Mesodermal cell (in vitro differentiated cells): ENCODE measurements at regions not wholly inside any gene's neighbourhood (a gene's known extent, or its start where the extent isn't known, plus 50 kb on each side); places are given as distances from the start of the nearest gene placed in this dataset.

ENCODE experiments used
- H3K27ac ChIP-seq: 2 replicates; pipeline ENCODE4 v1.7.0; 2013; ENCODE audit warnings: mild to moderate bottlenecking, low read depth, low read length, moderate library complexity; ENCODE audit not compliant: severe bottlenecking
- H3K36me3 ChIP-seq: 2 replicates; pipeline ENCODE4 v1.7.1; 2013; ENCODE audit warnings: mild to moderate bottlenecking, low read length, moderate library complexity; ENCODE audit not compliant: control insufficient read depth, insufficient read depth
- H3K4me1 ChIP-seq: one replicate; pipeline ENCODE4 v1.7.1; 2013; ENCODE audit warnings: mild to moderate bottlenecking, low read length; ENCODE audit not compliant: insufficient read depth, control insufficient read depth, poor library complexity, severe bottlenecking
- H3K4me3 ChIP-seq: 2 replicates; pipeline ENCODE4 v1.7.0; 2013; ENCODE audit warnings: low read length, control low read depth, mild to moderate bottlenecking; ENCODE audit not compliant: insufficient read depth, poor library complexity, severe bottlenecking; ENCODE audit errors: extremely low read depth
- H3K9me3 ChIP-seq: 2 replicates; pipeline ENCODE4 v1.7.1; 2013; ENCODE audit warnings: mild to moderate bottlenecking, low read length, moderate library complexity; ENCODE audit not compliant: control insufficient read depth
- WGBS, 2 experiments: methylation state at CpG; one replicate each; pipeline ENCODE4 v1.1.5; 2013; ENCODE audit warnings: missing lambda C conversion rate in 2 of 2; ENCODE audit not compliant: insufficient coverage in 2 of 2; 5-methylcytosine and 5-hydroxymethylcytosine counted together

DNA sequence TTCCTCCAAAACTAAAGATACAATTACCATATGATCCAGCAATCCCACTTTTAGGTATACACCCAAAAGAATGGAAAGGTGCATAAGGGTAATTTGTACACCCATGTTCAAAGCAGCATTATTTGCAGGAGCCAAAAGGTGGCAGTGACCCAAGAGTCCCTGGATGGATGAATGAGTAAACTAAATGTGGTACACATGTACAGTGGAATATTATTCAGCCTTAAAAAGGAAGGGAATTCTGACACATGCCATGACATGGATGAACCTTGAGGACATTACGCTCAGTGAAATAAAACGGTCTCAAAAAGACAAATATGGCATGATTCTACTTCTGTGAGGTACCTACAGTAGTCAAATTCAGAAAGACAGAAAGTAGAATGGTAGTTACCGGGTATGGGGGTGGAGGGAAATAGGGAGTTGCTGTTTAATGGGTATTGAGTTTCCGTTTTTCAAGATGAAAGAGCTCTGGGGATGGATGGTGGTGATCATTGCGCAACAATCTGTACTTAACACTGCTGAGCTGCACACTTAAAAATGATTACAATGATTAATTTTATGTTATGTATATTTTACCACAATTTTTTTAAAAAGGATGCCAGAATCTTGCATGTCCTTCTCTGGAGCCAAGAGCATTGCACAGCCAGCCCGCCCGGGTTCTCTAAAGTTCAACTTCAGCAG, 518.9 kb upstream of the JARID2 start:
- WGBS, 2 experiments, result 92 to 96% methylated on average over 6 of the region's 7 CpGs
- Histone ChIP-seq H3K27ac (no peak overlapping the region), H3K4me3 (no peak overlapping the region), H3K4me1 (no peaks in the 10 kb centered on the region), H3K36me3 (no peaks in the 10 kb centered on the region), H3K9me3 (no peaks in the 10 kb centered on the region)

DNA sequence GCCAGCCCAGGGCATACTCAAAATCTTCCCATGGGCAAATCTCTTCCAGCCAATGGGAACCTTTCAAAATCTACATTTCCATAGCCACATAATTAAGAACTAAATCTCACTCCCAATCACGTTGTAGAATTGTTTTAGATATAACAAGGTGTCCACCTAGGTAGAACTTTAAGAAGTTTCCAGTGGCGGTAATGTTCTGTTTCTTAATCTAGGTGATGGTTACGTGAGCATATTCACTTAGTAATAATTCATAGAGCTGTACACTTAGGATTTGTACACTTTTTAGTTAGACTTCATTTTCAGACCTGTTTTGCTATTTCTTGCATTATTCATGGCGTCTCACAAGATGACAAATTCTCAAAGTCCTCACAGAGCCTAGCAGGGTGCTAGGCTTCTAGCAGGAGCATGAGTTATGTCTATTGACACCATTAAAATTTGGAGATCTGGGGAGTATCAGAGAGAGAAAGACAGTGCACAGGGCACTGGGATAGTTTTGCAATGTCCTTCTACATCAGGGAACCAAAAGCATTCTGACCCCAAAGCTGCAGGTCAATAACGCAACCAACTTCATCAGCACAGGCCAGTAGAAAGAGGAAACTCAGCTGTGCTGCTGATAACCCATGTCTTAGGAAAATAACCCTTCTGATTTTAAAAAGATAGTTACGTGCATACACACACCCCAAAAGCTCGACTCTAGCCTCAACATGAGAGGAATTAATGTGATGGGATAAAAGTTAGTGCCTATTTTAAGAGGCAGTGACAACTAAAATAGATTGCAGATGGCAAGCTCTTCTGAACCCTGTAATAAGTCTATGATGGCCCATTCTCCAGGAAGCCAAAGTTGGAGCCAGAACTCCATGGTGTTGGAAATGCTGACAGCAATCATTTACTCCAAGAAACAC, 518.1 kb upstream of the JARID2 start:
- no peaks in the 10 kb centered on the region for H3K36me3 ChIP-seq
- H3K27ac ChIP-seq, result no peak overlapping the region
- no peaks in the 10 kb centered on the region for H3K9me3 ChIP-seq
- no peak overlapping the region for H3K4me3 ChIP-seq
- H3K4me1 ChIP-seq, result peaks cover 5% of the 10 kb centered on the region
- 89 to 100% methylated on average over 1 to 2 of the region's 7 CpGs for WGBS, 2 experiments

DNA sequence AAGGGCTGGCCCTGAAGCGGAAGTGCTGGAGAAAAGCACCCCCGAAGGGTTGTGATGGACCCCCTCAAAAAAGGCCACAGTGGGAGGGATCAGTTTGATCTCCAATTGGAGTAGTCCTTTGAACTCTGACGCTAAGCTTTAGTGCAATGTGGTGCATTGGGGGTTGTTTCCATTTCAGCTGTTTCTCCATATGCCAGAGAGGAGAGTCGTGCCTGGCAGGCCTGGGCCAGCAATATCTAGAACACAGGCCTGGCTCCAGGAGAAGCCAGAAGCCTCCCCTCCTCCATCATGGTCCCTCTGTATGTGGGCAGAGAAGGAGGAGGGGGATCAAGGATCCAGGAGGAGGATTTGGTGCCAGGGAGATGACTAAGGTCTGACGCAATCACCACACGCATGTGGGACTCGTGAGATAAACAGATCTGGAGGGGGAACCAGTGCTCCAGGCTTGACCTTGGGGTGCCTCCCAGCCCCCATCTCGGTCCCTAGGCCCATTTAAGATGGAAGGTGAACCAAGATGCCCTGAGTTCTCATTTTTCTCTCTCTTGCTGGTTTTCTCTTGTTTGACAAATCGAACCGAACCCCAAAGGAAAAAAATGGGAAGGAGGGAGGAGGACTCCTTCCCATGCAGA, 517.4 kb upstream of the JARID2 start:
- Histone ChIP-seq H3K9me3 (no peaks in the 10 kb centered on the region), H3K27ac (no peak overlapping the region), H3K4me1 (peaks cover 7% of the 10 kb centered on the region), H3K4me3 (no peak overlapping the region), H3K36me3 (no peaks in the 10 kb centered on the region)
- WGBS, 2 experiments, result 89 to 90% methylated on average over 6 of the region's 10 CpGs

DNA sequence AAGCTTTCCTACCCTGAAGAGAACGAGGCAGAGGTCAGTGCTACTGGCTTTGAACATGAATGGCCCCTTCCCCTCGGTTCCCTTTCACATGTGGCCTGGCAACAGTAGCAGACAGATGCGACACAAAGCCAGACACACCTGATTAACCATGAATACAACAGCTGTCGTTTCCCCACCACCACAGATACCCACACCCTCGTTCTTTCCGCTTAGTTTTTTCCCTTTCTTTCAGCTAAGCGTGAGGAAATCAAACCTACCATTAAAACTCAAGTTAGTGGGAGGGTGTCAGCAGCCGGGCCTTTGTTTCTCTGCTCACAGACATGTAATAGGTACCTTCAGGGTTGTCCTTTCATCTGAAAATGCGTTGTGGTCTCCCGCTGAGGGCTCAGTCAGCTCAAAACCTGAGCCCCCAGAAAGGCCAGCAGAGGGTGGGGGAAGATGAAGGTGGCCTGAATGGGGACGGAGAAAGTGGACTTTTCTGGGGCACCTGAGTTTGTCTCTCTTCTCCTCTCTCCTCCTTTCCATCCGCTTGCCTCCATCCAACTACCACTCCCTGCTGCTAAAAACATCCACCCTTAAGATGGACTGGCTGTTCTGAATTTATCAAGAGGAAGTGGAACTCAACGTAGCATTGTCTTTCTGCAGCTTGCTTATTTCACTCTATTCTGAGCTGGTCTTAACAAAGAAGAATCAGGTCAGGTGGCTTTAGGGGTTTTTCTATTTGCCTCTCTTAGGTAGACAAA, 516.6 kb upstream of the JARID2 start:
- Histone ChIP-seq H3K27ac (no peak overlapping the region), H3K4me1 (peaks cover 7% of the 10 kb centered on the region), H3K4me3 (no peak overlapping the region), H3K36me3 (no peaks in the 10 kb centered on the region), H3K9me3 (peaks cover 4% of the 10 kb centered on the region)
- 54 to 75% methylated on average over 5 to 7 of the region's 13 CpGs for WGBS, 2 experiments

DNA sequence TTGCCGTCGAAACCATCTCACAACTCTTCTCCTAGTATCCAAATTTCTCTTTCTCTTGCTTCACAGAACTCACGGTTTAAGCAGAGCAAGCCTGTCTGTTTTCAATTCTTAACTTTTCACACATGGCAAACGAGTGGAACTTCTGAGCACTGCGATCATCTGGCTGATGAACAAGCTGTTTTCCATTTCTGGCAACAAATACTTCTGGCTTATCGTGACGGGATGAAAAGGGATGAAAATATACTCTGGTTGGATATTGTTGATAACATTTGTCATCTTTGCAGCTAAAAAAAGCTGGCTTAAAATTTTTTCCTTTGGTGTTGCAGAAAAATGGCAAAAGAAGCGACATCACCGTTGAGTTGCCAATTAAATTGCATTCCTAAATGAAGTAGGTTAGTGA, 515.2 kb upstream of the JARID2 start:
- 93 to 98% methylated on average over 8 to 9 of the region's 9 CpGs for WGBS, 2 experiments
- no peak overlapping the region for H3K27ac ChIP-seq
- peaks cover 7% of the 10 kb centered on the region for H3K4me1 ChIP-seq
- no peak overlapping the region for H3K4me3 ChIP-seq
- H3K9me3 ChIP-seq, result peaks cover 4% of the 10 kb centered on the region
- H3K36me3 ChIP-seq, result no peaks in the 10 kb centered on the region

DNA sequence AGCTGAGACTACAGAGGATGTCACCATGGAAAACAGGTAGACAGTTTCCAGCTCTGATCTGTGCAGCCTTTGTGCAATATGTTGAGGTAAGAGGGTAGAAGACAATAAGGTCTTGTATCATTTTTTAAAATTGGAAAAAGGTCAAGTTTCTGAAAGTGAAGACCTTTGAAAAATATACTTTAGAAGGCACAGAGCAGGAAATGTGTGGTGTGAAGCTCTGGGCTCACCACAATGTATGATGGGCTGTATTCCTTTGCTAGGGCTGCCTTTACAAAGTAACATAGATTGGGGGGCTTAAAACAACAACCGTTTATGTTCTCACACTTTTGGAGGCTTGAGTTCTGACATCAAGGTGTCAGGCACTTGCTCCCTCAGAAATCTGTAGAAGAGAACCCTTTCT, 514.3 kb upstream of the JARID2 start:
- Histone ChIP-seq H3K36me3 (no peaks in the 10 kb centered on the region), H3K27ac (no peak overlapping the region), H3K9me3 (peaks cover 4% of the 10 kb centered on the region), H3K4me1 (peaks cover 7% of the 10 kb centered on the region), H3K4me3 (no peak overlapping the region)
- WGBS, 2 experiments, result 83 to 91% methylated on average over 1 of the region's 1 CpG

DNA sequence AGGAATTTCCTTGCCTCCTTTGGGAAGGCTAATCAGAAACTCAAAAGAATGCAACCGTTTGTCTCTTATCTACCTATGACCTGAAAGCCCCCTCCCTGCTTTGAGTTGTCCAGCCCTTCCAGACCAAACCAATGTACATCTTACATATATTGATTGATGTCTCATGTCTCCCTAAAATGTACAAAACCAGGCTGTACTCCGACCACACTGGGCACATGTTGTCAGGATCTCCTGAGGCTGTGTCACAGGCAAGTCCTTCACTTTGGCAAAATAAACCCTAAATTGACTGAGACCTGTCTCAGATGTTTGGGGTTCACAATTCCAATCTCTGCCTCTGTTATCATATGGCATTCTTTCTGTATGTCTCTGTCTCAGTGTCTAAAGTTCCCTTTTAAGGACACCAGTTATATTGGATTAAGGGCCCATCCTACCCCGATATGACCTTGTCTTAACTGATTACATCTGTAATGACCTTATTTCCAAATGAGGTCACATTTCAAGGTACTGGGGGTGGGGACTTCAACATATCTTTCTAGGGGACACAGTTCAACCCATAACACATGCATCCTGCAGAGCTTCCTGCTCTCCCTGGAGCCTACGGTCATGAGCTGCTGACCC, 513.5 kb upstream of the JARID2 start:
- Histone ChIP-seq H3K4me1 (peaks cover 7% of the 10 kb centered on the region), H3K4me3 (no peak overlapping the region), H3K27ac (peak overlapping the region; percentile 82), H3K9me3 (peaks cover 4% of the 10 kb centered on the region), H3K36me3 (no peaks in the 10 kb centered on the region)
- 80 to 93% methylated on average over 1 to 2 of the region's 4 CpGs for WGBS, 2 experiments

DNA sequence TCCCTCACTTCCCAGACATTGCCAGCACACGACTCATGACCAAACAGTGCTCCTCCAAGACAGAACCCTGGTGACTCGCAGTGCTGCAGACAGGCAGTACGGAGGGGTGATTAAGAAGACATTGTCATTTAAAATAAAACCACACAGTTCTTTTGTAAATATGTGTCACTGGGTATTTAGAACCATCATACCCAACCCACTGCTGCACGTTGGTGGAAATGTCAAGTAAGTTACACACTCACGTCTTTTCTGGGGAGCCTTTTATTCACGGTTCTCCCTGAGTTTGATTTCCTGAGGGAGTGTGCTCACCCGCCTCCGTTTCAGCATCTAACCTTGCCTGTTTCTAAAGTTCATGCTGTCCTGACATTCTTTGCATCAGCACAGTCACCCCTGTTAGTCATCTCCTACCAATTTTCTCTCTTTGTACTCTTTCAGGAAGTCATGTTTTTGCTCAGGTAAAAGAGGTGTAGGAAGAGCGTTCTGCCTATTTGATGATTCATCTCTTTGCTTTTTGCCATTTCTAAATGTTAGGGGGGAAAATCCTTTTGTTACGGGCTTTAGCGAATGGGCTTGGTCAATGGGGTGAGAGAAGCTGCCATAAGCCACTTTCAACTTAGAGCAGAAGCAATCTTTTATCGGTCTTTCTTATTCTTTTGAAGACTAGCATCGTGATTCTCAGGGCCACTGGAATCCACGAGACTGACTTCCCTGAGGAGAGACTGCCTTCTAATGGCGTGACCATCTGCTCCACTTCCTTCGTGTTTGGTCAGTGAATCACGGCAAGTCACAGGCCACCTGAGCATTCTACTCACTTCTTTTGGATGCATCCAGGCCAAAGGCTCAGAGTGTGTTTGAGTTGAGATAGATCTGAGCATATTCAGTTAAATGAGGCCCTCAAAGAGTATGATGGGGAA, 512.8 kb upstream of the JARID2 start:
- H3K9me3 ChIP-seq, result peaks cover 4% of the 10 kb centered on the region
- H3K27ac ChIP-seq, result peak overlapping the region; percentile 82
- H3K4me3 ChIP-seq, result no peak overlapping the region
- 70 to 91% methylated on average over 8 to 11 of the region's 17 CpGs for WGBS, 2 experiments
- no peaks in the 10 kb centered on the region for H3K36me3 ChIP-seq
- peaks cover 7% of the 10 kb centered on the region for H3K4me1 ChIP-seq

DNA sequence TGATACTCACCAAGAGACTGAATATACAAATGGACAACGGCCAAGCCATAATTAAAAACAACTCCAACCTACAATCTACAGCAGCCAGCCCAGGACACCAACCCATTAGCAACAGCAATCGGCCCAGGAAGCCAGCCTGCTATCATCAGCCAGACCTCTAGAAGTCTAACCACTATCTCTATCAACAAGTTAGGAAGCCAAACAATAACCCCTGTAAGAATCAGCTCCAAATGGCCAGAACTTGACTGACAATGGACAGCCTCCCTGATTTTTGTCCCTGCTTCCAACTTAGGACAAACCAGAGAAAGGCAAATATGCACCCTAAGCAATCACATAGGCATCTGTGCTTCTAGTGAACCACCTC, 511.8 kb upstream of the JARID2 start:
- H3K4me3 ChIP-seq, result no peak overlapping the region
- H3K36me3 ChIP-seq, result no peaks in the 10 kb centered on the region
- WGBS, 2 experiments, result 83 to 100% methylated on average over 1 of the region's 2 CpGs
- H3K4me1 ChIP-seq, result peaks cover 12% of the 10 kb centered on the region
- H3K27ac ChIP-seq, result no peak overlapping the region
- peaks cover 4% of the 10 kb centered on the region for H3K9me3 ChIP-seq
